GM12878 (cell line): ENCODE measurements at regions not wholly inside any gene's neighbourhood (a gene's known extent, or its start where the extent isn't known, plus 50 kb on each side); places are given as distances from the start of the nearest gene placed in this dataset.

ENCODE experiments used
- ATAC-seq: fragments of 200-7000 bp; cut with Tn5 transposase; 3 replicates; pipeline ENCODE4 v1.9.1; 2020; ENCODE audit warnings: mild to moderate bottlenecking, moderate library complexity
- BruUV-seq: library from RNA; stranded (reverse); fragments of 400-500 nt; replicated peaks from 2 replicates; lab custom pipeline; 2021; lab: Mats Ljungman, UMichigan
- CTCF ChIA-PET: fragments of 300-600 bp; sonication (Branson Sonifier 250); formaldehyde crosslinking; extraction: SDS; loops from one replicate; lab custom pipeline; 2021; ENCODE audit warnings: inconsistent platforms; lab: Yijun Ruan, JAX
- POLR2A ChIA-PET: fragments of 350-600 bp; formaldehyde crosslinking; extraction: SDS; loops from one replicate; lab custom pipeline; 2021; ENCODE audit warnings: inconsistent platforms; lab: Charles Lee
- RAD21 ChIA-PET: fragments of 300-600 bp; sonication (Branson Sonifier 250); formaldehyde crosslinking; loops from one replicate; lab custom pipeline; 2023; ENCODE audit warnings: antibody characterized with exemption; ENCODE audit not compliant: unreplicated experiment; lab: Charles Lee
- SMC1A ChIA-PET: fragments of 300-600 bp; sonication (Branson Sonifier 250); formaldehyde crosslinking; loops from one replicate; lab custom pipeline; 2023; ENCODE audit not compliant: unreplicated experiment, uncharacterized antibody; lab: Charles Lee
- DNase-seq: peaks from one replicate; pipeline ENCODE4 v3.0.0-alpha.2; 2011; ENCODE audit warnings: low read depth, low spot score
- FAIRE-seq: peaks from 3 replicates; lab custom pipeline; 2011; peaks lifted over from hg19 to GRCh38; lab: Jason Lieb, UNC
- H2AFZ ChIP-seq: 2 replicates; pipeline ENCODE4 v1.6.0; 2011; ENCODE audit warnings: low read depth, low read length, control low read depth; ENCODE audit not compliant: control insufficient read depth
- H3K27ac ChIP-seq: 2 replicates; pipeline ENCODE4 v1.5.1; 2011; ENCODE audit warnings: control low read depth; ENCODE audit not compliant: control insufficient read depth, insufficient read depth
- H3K27me3 ChIP-seq, 2 experiments: replicated peaks in 1 of 2; 2 replicates each; pipeline versions ENCODE4 v1.6.0 to v1.6.1; 2011; ENCODE audit warnings: low read length in 1 of 2; ENCODE audit not compliant: control insufficient read depth in 2 of 2, insufficient read depth in 2 of 2
- H3K36me3 ChIP-seq, 2 experiments: 2 replicates each; pipeline ENCODE4 v1.5.1; 2011; ENCODE audit warnings: low read length in 1 of 2; ENCODE audit not compliant: control insufficient read depth in 2 of 2, insufficient read depth in 2 of 2
- H3K4me1 ChIP-seq: 2 replicates; pipeline ENCODE4 v1.6.1; 2011; ENCODE audit warnings: mild to moderate bottlenecking, low read length, moderate library complexity, mixed read lengths; ENCODE audit not compliant: control insufficient read depth, insufficient read depth
- H3K4me2 ChIP-seq: 2 replicates; pipeline ENCODE4 v1.6.0; 2011; ENCODE audit warnings: control low read depth; ENCODE audit not compliant: control insufficient read depth, insufficient read depth
- H3K4me3 ChIP-seq: fragments of 200-600 bp; sonication (generic); 2 replicates; pipeline ENCODE4 v1.5.1; 2016
- H3K79me2 ChIP-seq: 2 replicates; pipeline ENCODE4 v1.6.0; 2011; ENCODE audit warnings: low read length; ENCODE audit not compliant: control insufficient read depth, insufficient read depth
- H3K9ac ChIP-seq: 2 replicates; pipeline ENCODE4 v1.8.0; 2011; ENCODE audit warnings: low read length, control low read depth, mixed read lengths; ENCODE audit not compliant: control insufficient read depth, insufficient read depth
- H3K9me3 ChIP-seq: replicated peaks from 3 replicates; pipeline ENCODE4 v1.5.1; 2011; ENCODE audit warnings: mild to moderate bottlenecking, low read length; ENCODE audit not compliant: control insufficient read depth, insufficient read depth
- H4K20me1 ChIP-seq: 2 replicates; pipeline ENCODE4 v1.6.0; 2011; ENCODE audit not compliant: control insufficient read depth, insufficient read depth
- IRF5 ChIP-seq: fragments of 450-650 bp; IDR thresholded peaks from 2 replicates; pipeline ENCODE4 v1.6.1; 2017; ENCODE audit warnings: borderline replicate concordance
- KLF5 ChIP-seq: fragments of 450-650 bp; IDR thresholded peaks from 2 replicates; pipeline ENCODE4 v1.6.1; 2014; ENCODE audit warnings: mild to moderate bottlenecking; ENCODE audit not compliant: partially characterized antibody
- NFXL1 ChIP-seq: fragments of 450-650 bp; IDR thresholded peaks from 2 replicates; pipeline ENCODE4 v1.6.1; 2017; ENCODE audit warnings: antibody characterized with exemption, mild to moderate bottlenecking, borderline replicate concordance
- NR2C2 ChIP-seq: IDR thresholded peaks from 2 replicates; pipeline ENCODE4 v1.6.1; 2011; ENCODE audit warnings: borderline replicate concordance, low read depth; ENCODE audit not compliant: control insufficient read depth, insufficient read length
- RAD51 ChIP-seq: fragments of 450-650 bp; IDR thresholded peaks from 2 replicates; pipeline ENCODE4 v1.6.1; 2016; ENCODE audit warnings: moderate library complexity, mild to moderate bottlenecking, inconsistent platforms
- SRF ChIP-seq, 2 experiments: IDR thresholded peaks; 2 replicates each; pipeline ENCODE4 v1.6.1; 2011; ENCODE audit warnings: low read depth in 2 of 2, low read length in 2 of 2, mild to moderate bottlenecking in 1 of 2, moderate library complexity in 1 of 2
- TBL1XR1 ChIP-seq: IDR thresholded peaks from 2 replicates; pipeline ENCODE4 v1.6.1; 2012; ENCODE audit warnings: low read depth, low read length, improper control_type of control experiment
- TCF7 ChIP-seq: IDR thresholded peaks from 2 replicates; pipeline ENCODE4 v1.6.1; 2014; ENCODE audit warnings: antibody characterized with exemption, borderline replicate concordance
- WGBS: methylation state at CpG from one replicate; pipeline ENCODE4 v1.1.6; 2016; ENCODE audit warnings: low lambda C conversion rate; ENCODE audit not compliant: insufficient replicate concordance, insufficient coverage; ENCODE audit errors: missing lambda C conversion rate; 5-methylcytosine and 5-hydroxymethylcytosine counted together
- in situ Hi-C: fragments of 300-500 bp; cut with MboI; formaldehyde crosslinking; loops from 9 replicates; pipeline ENCODE4 v1.14.3; 2018; ENCODE audit warnings: mixed read lengths
- intact Hi-C: fragments of 100-400 bp; cut with micrococcal nuclease; formaldehyde crosslinking; loops from one replicate; pipeline ENCODE4 v1.14.2; 2022; ENCODE audit not compliant: unreplicated experiment
- TF ChIP-seq, protein P1 (sequence below): fragments of 450-650 bp; IDR thresholded peaks from 2 replicates; pipeline ENCODE4 v1.6.1; 2016; ENCODE audit warnings: mild to moderate bottlenecking, moderate library complexity, borderline replicate concordance

GRCh38 chr2:156175946-156176345, 156.6 kb downstream of the NR4A2 start:
- ATAC-seq (no peak), DNase-seq (no peak), FAIRE-seq (no peak)
- RAD21 ChIA-PET: no interaction called here
- intact Hi-C loops: no loop called here
- WGBS: 0% methylated on average over 2 of the region's 2 CpGs
- Histone ChIP-seq H4K20me1 (no peaks in the 10 kb centered on the region), H3K9me3 (no peaks in the 10 kb centered on the region), H3K4me1 (no peaks in the 10 kb centered on the region), H3K4me3 (no peak overlapping the region), H3K27ac (no peak overlapping the region)
- no TSS peak for BruUV-seq
- TF ChIP-seq TCF7 (no peak), NR2C2 (no peak), SRF (IDR thresholded peaks at IDR 0.05; ENCODE audit: low read depth in 2 of 2, low read length in 2 of 2) (no peak), KLF5 (no peak), NFXL1 (no peak), IRF5 (no peak), TBL1XR1 (no peak), RAD51 (no peak)
- TF ChIP-seq, protein P1, sequence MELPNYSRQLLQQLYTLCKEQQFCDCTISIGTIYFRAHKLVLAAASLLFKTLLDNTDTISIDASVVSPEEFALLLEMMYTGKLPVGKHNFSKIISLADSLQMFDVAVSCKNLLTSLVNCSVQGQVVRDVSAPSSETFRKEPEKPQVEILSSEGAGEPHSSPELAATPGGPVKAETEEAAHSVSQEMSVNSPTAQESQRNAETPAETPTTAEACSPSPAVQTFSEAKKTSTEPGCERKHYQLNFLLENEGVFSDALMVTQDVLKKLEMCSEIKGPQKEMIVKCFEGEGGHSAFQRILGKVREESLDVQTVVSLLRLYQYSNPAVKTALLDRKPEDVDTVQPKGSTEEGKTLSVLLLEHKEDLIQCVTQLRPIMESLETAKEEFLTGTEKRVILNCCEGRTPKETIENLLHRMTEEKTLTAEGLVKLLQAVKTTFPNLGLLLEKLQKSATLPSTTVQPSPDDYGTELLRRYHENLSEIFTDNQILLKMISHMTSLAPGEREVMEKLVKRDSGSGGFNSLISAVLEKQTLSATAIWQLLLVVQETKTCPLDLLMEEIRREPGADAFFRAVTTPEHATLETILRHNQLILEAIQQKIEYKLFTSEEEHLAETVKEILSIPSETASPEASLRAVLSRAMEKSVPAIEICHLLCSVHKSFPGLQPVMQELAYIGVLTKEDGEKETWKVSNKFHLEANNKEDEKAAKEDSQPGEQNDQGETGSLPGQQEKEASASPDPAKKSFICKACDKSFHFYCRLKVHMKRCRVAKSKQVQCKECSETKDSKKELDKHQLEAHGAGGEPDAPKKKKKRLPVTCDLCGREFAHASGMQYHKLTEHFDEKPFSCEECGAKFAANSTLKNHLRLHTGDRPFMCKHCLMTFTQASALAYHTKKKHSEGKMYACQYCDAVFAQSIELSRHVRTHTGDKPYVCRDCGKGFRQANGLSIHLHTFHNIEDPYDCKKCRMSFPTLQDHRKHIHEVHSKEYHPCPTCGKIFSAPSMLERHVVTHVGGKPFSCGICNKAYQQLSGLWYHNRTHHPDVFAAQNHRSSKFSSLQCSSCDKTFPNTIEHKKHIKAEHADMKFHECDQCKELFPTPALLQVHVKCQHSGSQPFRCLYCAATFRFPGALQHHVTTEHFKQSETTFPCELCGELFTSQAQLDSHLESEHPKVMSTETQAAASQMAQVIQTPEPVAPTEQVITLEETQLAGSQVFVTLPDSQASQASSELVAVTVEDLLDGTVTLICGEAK: no peak
- TF ChIP-seq, all 136 proteins: peak for 0
- ChIA-PET SMC1A (interaction anchor here (0.7 kb wide), 1 partner anchor 15 kb away, joined by 3 read pairs; no protein-coding TSS in a partner anchor), CTCF (no interaction called here), POLR2A (no interaction called here)
- Histone ChIP-seq H3K4me2 (no peak overlapping the region), H2AFZ (no peak overlapping the region), H3K27me3 (peaks cover 0 to 2% of the 10 kb centered on the region in 2 experiments; a peak in 2 of 4 replicates), H3K36me3 (no peaks in the 10 kb centered on the region), H3K9ac (no peak overlapping the region), H3K79me2 (no peaks in the 10 kb centered on the region)
- in situ Hi-C loops: no loop called here
